Hepatocyte (in vitro differentiated cells): ENCODE measurements at regions not wholly inside any gene's neighbourhood (a gene's known extent, or its start where the extent isn't known, plus 50 kb on each side); places are given as distances from the start of the nearest gene placed in this dataset.

Experiments
- EZH2 ChIP-seq: fragments of 200-600 bp; sonication (generic); IDR thresholded peaks from 2 replicates; pipeline ENCODE4 v1.6.1; 2016; ENCODE audit warnings: antibody characterized with exemption, mild to moderate bottlenecking, borderline replicate concordance
- EZH2phosphoT487 ChIP-seq: fragments of 200-600 bp; sonication (generic); IDR thresholded peaks from one replicate; pipeline ENCODE4 v1.6.1; 2018; ENCODE audit warnings: antibody characterized with exemption, mild to moderate bottlenecking, low read depth, moderate library complexity; ENCODE audit not compliant: unreplicated experiment, severe bottlenecking
- TF ChIP-seq, protein P1 (sequence below): fragments of 200-600 bp; sonication (generic); IDR thresholded peaks from 2 replicates; pipeline ENCODE4 v1.5.1; 2016; ENCODE audit warnings: antibody characterized with exemption, mild to moderate bottlenecking; ENCODE audit not compliant: poor library complexity

DNA sequence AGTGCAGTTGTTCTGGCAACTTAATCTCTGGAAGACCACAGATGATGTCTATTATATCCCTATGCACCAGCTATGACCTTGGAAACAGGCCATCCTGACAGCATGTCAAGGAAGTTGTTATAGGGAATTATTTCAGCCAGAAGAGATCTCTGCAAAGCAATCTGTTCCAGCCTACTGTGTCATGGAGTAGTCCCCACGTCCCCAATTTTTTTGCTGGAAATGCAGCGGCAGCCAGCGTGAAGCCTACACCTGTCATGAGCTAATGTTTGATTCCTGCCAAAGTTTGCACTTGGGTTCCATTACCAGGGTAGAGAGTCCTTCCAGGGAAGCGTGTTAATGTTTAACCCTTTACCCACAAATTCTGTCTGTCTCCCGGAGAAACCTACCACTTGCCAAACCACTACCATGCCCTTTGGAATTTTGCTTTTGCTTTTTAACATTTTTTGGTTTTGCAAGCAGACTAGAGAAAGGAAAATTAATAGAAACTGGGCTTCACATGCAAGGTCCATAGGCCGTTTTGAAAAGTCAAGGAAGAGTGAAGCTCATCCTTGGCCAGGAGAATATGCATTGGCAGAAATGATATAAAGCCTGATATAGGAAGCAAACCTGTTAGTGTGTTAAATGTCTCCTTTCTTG is 174.9 kb upstream of the SPRY4 start:
- TF ChIP-seq, protein P1, sequence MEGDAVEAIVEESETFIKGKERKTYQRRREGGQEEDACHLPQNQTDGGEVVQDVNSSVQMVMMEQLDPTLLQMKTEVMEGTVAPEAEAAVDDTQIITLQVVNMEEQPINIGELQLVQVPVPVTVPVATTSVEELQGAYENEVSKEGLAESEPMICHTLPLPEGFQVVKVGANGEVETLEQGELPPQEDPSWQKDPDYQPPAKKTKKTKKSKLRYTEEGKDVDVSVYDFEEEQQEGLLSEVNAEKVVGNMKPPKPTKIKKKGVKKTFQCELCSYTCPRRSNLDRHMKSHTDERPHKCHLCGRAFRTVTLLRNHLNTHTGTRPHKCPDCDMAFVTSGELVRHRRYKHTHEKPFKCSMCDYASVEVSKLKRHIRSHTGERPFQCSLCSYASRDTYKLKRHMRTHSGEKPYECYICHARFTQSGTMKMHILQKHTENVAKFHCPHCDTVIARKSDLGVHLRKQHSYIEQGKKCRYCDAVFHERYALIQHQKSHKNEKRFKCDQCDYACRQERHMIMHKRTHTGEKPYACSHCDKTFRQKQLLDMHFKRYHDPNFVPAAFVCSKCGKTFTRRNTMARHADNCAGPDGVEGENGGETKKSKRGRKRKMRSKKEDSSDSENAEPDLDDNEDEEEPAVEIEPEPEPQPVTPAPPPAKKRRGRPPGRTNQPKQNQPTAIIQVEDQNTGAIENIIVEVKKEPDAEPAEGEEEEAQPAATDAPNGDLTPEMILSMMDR: no peak
- TF ChIP-seq EZH2phosphoT487 (no peak), EZH2 (no peak)
